ENCODE measurements at regions not wholly inside any gene's neighbourhood (a gene's known extent, or its start where the extent isn't known, plus 50 kb on each side); places are given as distances from the start of the nearest gene placed in this dataset.

GRCh38 chr11:90639461-90639993, 416.7 kb upstream of the CHORDC1 start (continued):
- no peak for TF ChIP-seq ZNF629 (tag by site-specific recombination; IDR thresholded peaks at IDR 0.05)
- TF ChIP-seq ZNF580 (tag by site-specific recombination; IDR thresholded peaks at IDR 0.05), result no peak
- no peak for TF ChIP-seq ZNF394 (tag by site-specific recombination; IDR thresholded peaks at IDR 0.05; ENCODE audit: borderline replicate concordance)

- H3K9me3 ChIP-seq (ENCODE audit: control insufficient read depth, insufficient read depth, low read depth, low read length), result no peaks in the 10 kb centered on the region
- TF ChIP-seq SP2 (tag by site-specific recombination; IDR thresholded peaks at IDR 0.05) (no peak), ZNF366 (tag by site-specific recombination; conservative IDR thresholded peaks at IDR 0.05) (no peak), ZNF571 (tag by site-specific recombination; IDR thresholded peaks at IDR 0.05) (no peak), ZBTB1 (tag by site-specific recombination; IDR thresholded peaks at IDR 0.05) (no peak)
- H3K36me3 ChIP-seq (ENCODE audit: control insufficient read depth in 2 of 2, insufficient read depth in 1 of 2, low read length in 2 of 2), result no peaks in the 10 kb centered on the region
- no peak overlapping the region for H3K4me3 ChIP-seq (ENCODE audit: low read depth, low read length)
- ChIA-PET CTCF (no interaction called here), POLR2A (no interaction called here)
- no peaks in the 10 kb centered on the region for H3K4me1 ChIP-seq (ENCODE audit: control insufficient read depth, insufficient read depth, low read length)
- H3K27ac ChIP-seq (ENCODE audit: extremely low read depth, low read depth, low read length), result no peak overlapping the region
Observed at GRCh38 chr11:90635886-90636285, 413.0 kb upstream of the CHORDC1 start.

GRCh38 chr11:90635151-90635550, 412.3 kb upstream of the CHORDC1 start:
- Histone ChIP-seq H3K36me3 (ENCODE audit: control insufficient read depth in 2 of 2, insufficient read depth in 1 of 2, low read length in 2 of 2) (no peaks in the 10 kb centered on the region), H3K27ac (ENCODE audit: extremely low read depth, low read depth, low read length) (no peak overlapping the region), H3K9me3 (ENCODE audit: control insufficient read depth, insufficient read depth, low read depth, low read length) (no peaks in the 10 kb centered on the region), H3K4me3 (ENCODE audit: low read depth, low read length) (no peak overlapping the region), H3K4me1 (ENCODE audit: control insufficient read depth, insufficient read depth, low read length) (no peaks in the 10 kb centered on the region)
- ChIA-PET POLR2A (no interaction called here), CTCF (no interaction called here)
- no peak for TF ChIP-seq ZNF23 (tag by site-specific recombination; IDR thresholded peaks at IDR 0.05; ENCODE audit: borderline replicate concordance)
- TF ChIP-seq ZSCAN5A (tag by site-specific recombination; IDR thresholded peaks at IDR 0.05), result no peak
- no peak for TF ChIP-seq ZNF837 (tag by site-specific recombination; IDR thresholded peaks at IDR 0.05)
- TF ChIP-seq ZNF184 (tag by site-specific recombination; IDR thresholded peaks at IDR 0.05), result no peak

- Histone ChIP-seq H3K4me1 (ENCODE audit: control insufficient read depth, insufficient read depth, low read length) (no peaks in the 10 kb centered on the region), H3K36me3 (ENCODE audit: control insufficient read depth in 2 of 2, insufficient read depth in 1 of 2, low read length in 2 of 2) (no peaks in the 10 kb centered on the region), H3K27ac (ENCODE audit: extremely low read depth, low read depth, low read length) (no peak overlapping the region), H3K4me3 (ENCODE audit: low read depth, low read length) (no peak overlapping the region), H3K9me3 (ENCODE audit: control insufficient read depth, insufficient read depth, low read depth, low read length) (no peaks in the 10 kb centered on the region)
- TF ChIP-seq ZNF2 (tag by site-specific recombination; IDR thresholded peaks at IDR 0.05), result no peak
- TF ChIP-seq ZNF658 (tag by site-specific recombination; IDR thresholded peaks at IDR 0.05), result no peak
- no peak for TF ChIP-seq ZXDB (tag by site-specific recombination; IDR thresholded peaks at IDR 0.05)
- no peak for TF ChIP-seq ZBTB1 (tag by site-specific recombination; IDR thresholded peaks at IDR 0.05)
- TF ChIP-seq GLIS2 (tag by site-specific recombination; IDR thresholded peaks at IDR 0.05), result no peak
- no peak for TF ChIP-seq ZNF76 (tag by site-specific recombination; IDR thresholded peaks at IDR 0.05; ENCODE audit: borderline replicate concordance, low read depth)
- no peak for TF ChIP-seq ZNF362 (tag by site-specific recombination; IDR thresholded peaks at IDR 0.05)
- TF ChIP-seq ZSCAN18 (tag by site-specific recombination; IDR thresholded peaks at IDR 0.05), result no peak
- no peak for TF ChIP-seq ZNF510 (tag by site-specific recombination; IDR thresholded peaks at IDR 0.05; ENCODE audit: insufficient replicate concordance)
- CTCF ChIA-PET, result interaction anchor here (0.7 kb wide), 1 partner anchor 9 kb away, joined by 3 read pairs; no protein-coding TSS in a partner anchor
- POLR2A ChIA-PET, result no interaction called here
Observed at GRCh38 chr11:90630176-90630575, 407.3 kb upstream of the CHORDC1 start.
